HepG2 (cell line): ENCODE measurements at regions not wholly inside any gene's neighbourhood (a gene's known extent, or its start where the extent isn't known, plus 50 kb on each side); places are given as distances from the start of the nearest gene placed in this dataset.

Experiments
- ATAC-seq: fragments of 200-7000 bp; cut with Tn5 transposase; 3 replicates; pipeline ENCODE4 v1.9.1; 2020; ENCODE audit warnings: mild to moderate bottlenecking, moderate library complexity
- BruUV-seq: library from RNA; stranded (reverse); fragments of 400-500 nt; replicated peaks from 2 replicates; lab custom pipeline; 2021; lab: Mats Ljungman, UMichigan
- CTCF ChIA-PET: fragments of 300-600 bp; formaldehyde crosslinking; extraction: SDS; loops from one replicate; lab custom pipeline; 2021; ENCODE audit warnings: low total read pairs, inconsistent platforms, low intra/inter-chr PET ratio; lab: Yijun Ruan, JAX
- POLR2A ChIA-PET: fragments of 350-600 bp; sonication (Branson Sonifier 250); formaldehyde crosslinking; loops from one replicate; lab custom pipeline; 2020; ENCODE audit warnings: antibody characterized with exemption, inconsistent platforms; lab: Yijun Ruan, JAX
- DNase-seq: peaks from one replicate; pipeline ENCODE4 v3.0.0-alpha.2; 2015; ENCODE audit warnings: low spot score
- FAIRE-seq: peaks from 3 replicates; lab custom pipeline; 2011; peaks lifted over from hg19 to GRCh38; lab: Jason Lieb, UNC
- H2AFZ ChIP-seq: one replicate; pipeline ENCODE4 v1.6.1; 2011; ENCODE audit warnings: low read length, inconsistent platforms
- H3K27ac ChIP-seq: fragments of 300-600 bp; 3 replicates; pipeline ENCODE4 v1.8.0; 2011; ENCODE audit warnings: mixed run types, mild to moderate bottlenecking, mixed read lengths, low read length, inconsistent platforms; ENCODE audit not compliant: insufficient read depth; ENCODE audit errors: extremely low read length
- H3K27me3 ChIP-seq, 2 experiments: fragments of 200-600 bp in 1 of 2; 2 replicates in 1 of 2; 3 replicates in 1 of 2; pipeline versions ENCODE4 v1.6.0 to v1.8.0; 2011; ENCODE audit warnings: low read length in 2 of 2, mild to moderate bottlenecking in 2 of 2, moderate library complexity in 2 of 2, inconsistent platforms in 1 of 2; ENCODE audit not compliant: insufficient read depth in 2 of 2, control insufficient read depth in 1 of 2
- H3K36me3 ChIP-seq, 2 experiments: fragments of 200-600 bp in 1 of 2; replicated peaks in 1 of 2; 2 replicates in 1 of 2; 3 replicates in 1 of 2; pipeline versions ENCODE4 v1.5.1 to v1.8.0; 2011; ENCODE audit warnings: low read length in 2 of 2, inconsistent platforms in 1 of 2; ENCODE audit not compliant: insufficient read depth in 2 of 2, control insufficient read depth in 1 of 2
- H3K4me1 ChIP-seq: 2 replicates; pipeline ENCODE4 v1.5.1; 2012; ENCODE audit warnings: low read length, inconsistent platforms; ENCODE audit not compliant: insufficient read depth
- H3K4me2 ChIP-seq: 2 replicates; pipeline ENCODE4 v1.6.0; 2011; ENCODE audit warnings: low read depth, low read length, inconsistent platforms
- H3K4me3 ChIP-seq, 3 experiments: fragments of 200-600 bp in 1 of 3; sonication (generic), shearing (Covaris generic) in 1 of 3; replicated peaks in 1 of 3; 2 replicates each; pipeline ENCODE4 v1.5.1; 2011 to 2016; ENCODE audit warnings: low read length in 3 of 3, inconsistent platforms in 2 of 3, low read depth in 2 of 3, mild to moderate bottlenecking in 2 of 3, control low read depth in 1 of 3, mixed read lengths in 1 of 3; ENCODE audit not compliant: insufficient read depth in 1 of 3
- H3K79me2 ChIP-seq: one replicate; pipeline ENCODE4 v1.6.1; 2011; ENCODE audit warnings: low read length, inconsistent platforms; ENCODE audit not compliant: insufficient read depth
- H3K9ac ChIP-seq: 2 replicates; pipeline ENCODE4 v1.6.0; 2011; ENCODE audit warnings: mild to moderate bottlenecking, low read depth, low read length, inconsistent platforms; ENCODE audit not compliant: insufficient read depth
- H3K9me3 ChIP-seq: 2 replicates; pipeline ENCODE4 v1.5.1; 2012; ENCODE audit warnings: mild to moderate bottlenecking, low read length
- H4K20me1 ChIP-seq: 2 replicates; pipeline ENCODE4 v1.6.0; 2011; ENCODE audit warnings: inconsistent platforms, mild to moderate bottlenecking, low read length, moderate library complexity; ENCODE audit not compliant: insufficient read depth
- BRCA1 ChIP-seq: sonication (generic); formaldehyde crosslinking; IDR thresholded peaks from 2 replicates; pipeline ENCODE4 v1.4.0; 2020; ENCODE audit warnings: missing genetic modification reagents
- CREB1 ChIP-seq, 2 experiments: fragments of 450-650 bp in 1 of 2; IDR thresholded peaks; 2 replicates each; pipeline ENCODE4 v1.6.1; 2016 to 2017; ENCODE audit warnings: control low read depth in 1 of 2, mild to moderate bottlenecking in 1 of 2, missing compliant biosample characterization in 1 of 2, missing genetic modification characterization in 1 of 2
- E2F1 ChIP-seq: sonication (generic); formaldehyde crosslinking; IDR thresholded peaks from 2 replicates; pipeline ENCODE4 v1.5.0; 2020; ENCODE audit warnings: missing genetic modification reagents
- KLF6 ChIP-seq: IDR thresholded peaks from 2 replicates; pipeline ENCODE4 v1.8.0; 2016; ENCODE audit warnings: missing biosample characterization, missing genetic modification reagents
- MTA3 ChIP-seq: sonication (generic); formaldehyde crosslinking; IDR thresholded peaks from 2 replicates; pipeline ENCODE4 v1.4.0; 2020; ENCODE audit warnings: missing genetic modification reagents
- PAWR ChIP-seq: sonication (generic); formaldehyde crosslinking; IDR thresholded peaks from 2 replicates; pipeline ENCODE4 v1.4.0; 2020; ENCODE audit warnings: missing genetic modification reagents, mild to moderate bottlenecking, borderline replicate concordance
- PITX1 ChIP-seq: sonication (generic); formaldehyde crosslinking; IDR thresholded peaks from 2 replicates; pipeline ENCODE4 v1.5.1; 2020; ENCODE audit warnings: mild to moderate bottlenecking, missing genetic modification reagents
- POGZ ChIP-seq: sonication (generic); formaldehyde crosslinking; IDR thresholded peaks from 2 replicates; pipeline ENCODE4 v1.4.0; 2020; ENCODE audit warnings: mild to moderate bottlenecking, missing genetic modification reagents
- SNRNP70 ChIP-seq: fragments of 200-400 bp; formaldehyde crosslinking; IDR thresholded peaks from 2 replicates; pipeline ENCODE4 v1.6.1; 2017; ENCODE audit warnings: mild to moderate bottlenecking, low read depth, low read length, moderate library complexity
- ZNF276 ChIP-seq: sonication (generic); formaldehyde crosslinking; IDR thresholded peaks from 2 replicates; pipeline ENCODE4 v1.4.0; 2020; ENCODE audit warnings: mild to moderate bottlenecking, low read depth, missing genetic modification reagents
- ZNF800 ChIP-seq: sonication (generic); formaldehyde crosslinking; IDR thresholded peaks from 2 replicates; pipeline ENCODE4 v1.4.0; 2020; ENCODE audit warnings: missing genetic modification reagents
- in situ Hi-C: cut with HindIII; loops from 2 replicates; pipeline ENCODE4 v1.10.0; 2017; ENCODE audit warnings: low pct_unique_long_range_greater_than_20kb; ENCODE audit not compliant: extremely low pct_ligation_motif_present
- intact Hi-C: fragments of 100-400 bp; cut with micrococcal nuclease; formaldehyde crosslinking; loops from one replicate; pipeline ENCODE4 v1.10.0; 2022; ENCODE audit not compliant: unreplicated experiment
- TF ChIP-seq, protein P1 (sequence below): sonication (generic); formaldehyde crosslinking; IDR thresholded peaks from 2 replicates; pipeline ENCODE4 v1.4.0; 2020; ENCODE audit warnings: mild to moderate bottlenecking, missing genetic modification reagents

- TF ChIP-seq, protein P1, sequence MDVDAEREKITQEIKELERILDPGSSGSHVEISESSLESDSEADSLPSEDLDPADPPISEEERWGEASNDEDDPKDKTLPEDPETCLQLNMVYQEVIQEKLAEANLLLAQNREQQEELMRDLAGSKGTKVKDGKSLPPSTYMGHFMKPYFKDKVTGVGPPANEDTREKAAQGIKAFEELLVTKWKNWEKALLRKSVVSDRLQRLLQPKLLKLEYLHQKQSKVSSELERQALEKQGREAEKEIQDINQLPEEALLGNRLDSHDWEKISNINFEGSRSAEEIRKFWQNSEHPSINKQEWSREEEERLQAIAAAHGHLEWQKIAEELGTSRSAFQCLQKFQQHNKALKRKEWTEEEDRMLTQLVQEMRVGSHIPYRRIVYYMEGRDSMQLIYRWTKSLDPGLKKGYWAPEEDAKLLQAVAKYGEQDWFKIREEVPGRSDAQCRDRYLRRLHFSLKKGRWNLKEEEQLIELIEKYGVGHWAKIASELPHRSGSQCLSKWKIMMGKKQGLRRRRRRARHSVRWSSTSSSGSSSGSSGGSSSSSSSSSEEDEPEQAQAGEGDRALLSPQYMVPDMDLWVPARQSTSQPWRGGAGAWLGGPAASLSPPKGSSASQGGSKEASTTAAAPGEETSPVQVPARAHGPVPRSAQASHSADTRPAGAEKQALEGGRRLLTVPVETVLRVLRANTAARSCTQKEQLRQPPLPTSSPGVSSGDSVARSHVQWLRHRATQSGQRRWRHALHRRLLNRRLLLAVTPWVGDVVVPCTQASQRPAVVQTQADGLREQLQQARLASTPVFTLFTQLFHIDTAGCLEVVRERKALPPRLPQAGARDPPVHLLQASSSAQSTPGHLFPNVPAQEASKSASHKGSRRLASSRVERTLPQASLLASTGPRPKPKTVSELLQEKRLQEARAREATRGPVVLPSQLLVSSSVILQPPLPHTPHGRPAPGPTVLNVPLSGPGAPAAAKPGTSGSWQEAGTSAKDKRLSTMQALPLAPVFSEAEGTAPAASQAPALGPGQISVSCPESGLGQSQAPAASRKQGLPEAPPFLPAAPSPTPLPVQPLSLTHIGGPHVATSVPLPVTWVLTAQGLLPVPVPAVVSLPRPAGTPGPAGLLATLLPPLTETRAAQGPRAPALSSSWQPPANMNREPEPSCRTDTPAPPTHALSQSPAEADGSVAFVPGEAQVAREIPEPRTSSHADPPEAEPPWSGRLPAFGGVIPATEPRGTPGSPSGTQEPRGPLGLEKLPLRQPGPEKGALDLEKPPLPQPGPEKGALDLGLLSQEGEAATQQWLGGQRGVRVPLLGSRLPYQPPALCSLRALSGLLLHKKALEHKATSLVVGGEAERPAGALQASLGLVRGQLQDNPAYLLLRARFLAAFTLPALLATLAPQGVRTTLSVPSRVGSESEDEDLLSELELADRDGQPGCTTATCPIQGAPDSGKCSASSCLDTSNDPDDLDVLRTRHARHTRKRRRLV (CRISPR knock-in tag) = no peak
- TF ChIP-seq, all 625 proteins: peak for 2
Observed at GRCh38 chr2:74768401-74768914, 65.5 kb upstream of the HK2 start (continued).

GRCh38 chr2:74772046-74772445 is 61.9 kb upstream of the HK2 start:
- no peaks in the 10 kb centered on the region for H4K20me1 ChIP-seq
- POLR2A ChIA-PET = no interaction called here
- H3K9ac ChIP-seq = no peak overlapping the region
- H3K27me3 ChIP-seq = no peaks in the 10 kb centered on the region
- no peak overlapping the region for H3K4me3 ChIP-seq
- BruUV-seq = no TSS peak
- no peak overlapping the region for H2AFZ ChIP-seq
- ATAC-seq = no peak
- peaks cover 32% of the 10 kb centered on the region for H3K4me1 ChIP-seq
- no peaks in the 10 kb centered on the region for H3K79me2 ChIP-seq
- no peaks in the 10 kb centered on the region for H3K9me3 ChIP-seq
- H3K36me3 ChIP-seq = no peaks in the 10 kb centered on the region
- in situ Hi-C loops (no loop called here), intact Hi-C loops (no loop called here)
- no peak for DNase-seq
- H3K4me2 ChIP-seq = no peak overlapping the region
- H3K27ac ChIP-seq = no peak overlapping the region
- CTCF ChIA-PET = no interaction called here
- no peak for FAIRE-seq
- no peak for TF ChIP-seq CREB1 (IDR thresholded peaks at IDR 0.05)
- TF ChIP-seq CREB1 (CRISPR knock-in tag; IDR thresholded peaks at IDR 0.05) = no peak
- TF ChIP-seq E2F1 = no peak
- TF ChIP-seq POGZ (CRISPR knock-in tag) = no peak
- TF ChIP-seq ZNF800 (CRISPR knock-in tag) = no peak
- no peak for TF ChIP-seq PITX1 (CRISPR knock-in tag)
- no peak for TF ChIP-seq KLF6 (CRISPR knock-in tag)
- no peak for TF ChIP-seq BRCA1
- no peak for TF ChIP-seq PAWR (CRISPR knock-in tag)
- TF ChIP-seq MTA3 (CRISPR knock-in tag) = no peak
- no peak for TF ChIP-seq ZNF276 (CRISPR knock-in tag)
- TF ChIP-seq SNRNP70 = no peak
